Neutrophil (primary cell): ENCODE measurements at regions not wholly inside any gene's neighbourhood (a gene's known extent, or its start where the extent isn't known, plus 50 kb on each side); places are given as distances from the start of the nearest gene placed in this dataset.

Source experiments
- H3K27ac ChIP-seq: fragments of 200-600 bp; sonication (generic); 2 replicates; pipeline ENCODE4 v1.5.1; 2016; ENCODE audit warnings: mild to moderate bottlenecking, moderate library complexity
- H3K27me3 ChIP-seq: fragments of 200-600 bp; sonication (generic); 2 replicates; pipeline ENCODE4 v1.6.0; 2016; ENCODE audit warnings: mild to moderate bottlenecking
- H3K36me3 ChIP-seq: fragments of 200-600 bp; sonication (generic); 2 replicates; pipeline ENCODE4 v1.5.1; 2017
- H3K4me1 ChIP-seq, 2 experiments: fragments of 200-600 bp in 1 of 2; sonication (generic) in 1 of 2; 1 replicate in 1 of 2; 2 replicates in 1 of 2; pipeline versions ENCODE4 v1.5.1 to v1.6.1; 2013 to 2016; ENCODE audit warnings: low read depth in 1 of 2, low read length in 1 of 2, mild to moderate bottlenecking in 1 of 2, moderate library complexity in 1 of 2; ENCODE audit not compliant: control insufficient read depth in 1 of 2, insufficient read depth in 1 of 2
- H3K4me3 ChIP-seq, 2 experiments: fragments of 200-600 bp in 1 of 2; sonication (generic) in 1 of 2; 1 replicate in 1 of 2; 2 replicates in 1 of 2; pipeline ENCODE4 v1.5.1; 2013 to 2016; ENCODE audit warnings: low read depth in 1 of 2, low read length in 1 of 2, mild to moderate bottlenecking in 1 of 2, moderate library complexity in 1 of 2
- H3K9me3 ChIP-seq: fragments of 200-600 bp; sonication (generic); 2 replicates; pipeline ENCODE4 v1.5.1; 2016
- CTCF ChIP-seq: fragments of 200-600 bp; sonication (generic); IDR thresholded peaks from 2 replicates; pipeline ENCODE4 v1.5.1; 2016; ENCODE audit warnings: antibody characterized with exemption

- Histone ChIP-seq H3K4me3 (no peak overlapping the region), H3K4me1 (no peaks in the 10 kb centered on the region), H3K9me3 (no peaks in the 10 kb centered on the region), H3K27ac (no peak overlapping the region), H3K27me3 (no peaks in the 10 kb centered on the region), H3K36me3 (no peaks in the 10 kb centered on the region)
- TF ChIP-seq CTCF, result no peak
Measured at GRCh38 chr14:86602263-86602662, 1072.3 kb downstream of the FLRT2 start.

GRCh38 chr14:86601813-86602212 is 1071.9 kb downstream of the FLRT2 start:
- TF ChIP-seq CTCF, result no peak
- Histone ChIP-seq H3K9me3 (no peaks in the 10 kb centered on the region), H3K4me3 (no peak overlapping the region), H3K36me3 (no peaks in the 10 kb centered on the region), H3K27ac (no peak overlapping the region), H3K27me3 (no peaks in the 10 kb centered on the region), H3K4me1 (no peaks in the 10 kb centered on the region)

GRCh38 chr14:86597279-86597678 is 1067.3 kb downstream of the FLRT2 start:
- Histone ChIP-seq H3K4me3 (no peak overlapping the region), H3K27me3 (no peaks in the 10 kb centered on the region), H3K9me3 (no peaks in the 10 kb centered on the region), H3K4me1 (no peaks in the 10 kb centered on the region), H3K27ac (no peak overlapping the region), H3K36me3 (no peaks in the 10 kb centered on the region)
- TF ChIP-seq CTCF, result no peak

GRCh38 chr14:86596024-86596423 is 1066.1 kb downstream of the FLRT2 start:
- no peak overlapping the region for H3K4me3 ChIP-seq
- no peaks in the 10 kb centered on the region for H3K4me1 ChIP-seq
- H3K27me3 ChIP-seq, result no peaks in the 10 kb centered on the region
- H3K27ac ChIP-seq, result no peak overlapping the region
- no peak for TF ChIP-seq CTCF
- no peaks in the 10 kb centered on the region for H3K36me3 ChIP-seq
- no peaks in the 10 kb centered on the region for H3K9me3 ChIP-seq

- Histone ChIP-seq H3K4me3 (no peak overlapping the region), H3K27ac (no peak overlapping the region), H3K4me1 (no peaks in the 10 kb centered on the region), H3K9me3 (no peaks in the 10 kb centered on the region), H3K36me3 (no peaks in the 10 kb centered on the region), H3K27me3 (no peaks in the 10 kb centered on the region)
- no peak for TF ChIP-seq CTCF
Measured at GRCh38 chr14:86575141-86575540, 1045.2 kb downstream of the FLRT2 start.

- Histone ChIP-seq H3K9me3 (no peaks in the 10 kb centered on the region), H3K27ac (no peak overlapping the region), H3K36me3 (no peaks in the 10 kb centered on the region), H3K27me3 (no peaks in the 10 kb centered on the region), H3K4me1 (no peaks in the 10 kb centered on the region), H3K4me3 (no peak overlapping the region)
- TF ChIP-seq CTCF, result no peak
Measured at GRCh38 chr14:86574778-86575129, 1044.8 kb downstream of the FLRT2 start.
